Neural progenitor cell (in vitro differentiated cells): ENCODE measurements at regions not wholly inside any gene's neighbourhood (a gene's known extent, or its start where the extent isn't known, plus 50 kb on each side); places are given as distances from the start of the nearest gene placed in this dataset.
A peak's percentile ranks its signal among the peaks of the same experiment; 100 is the strongest.

Source experiments
- DNase-seq: peaks from one replicate; pipeline ENCODE4 v3.0.0-alpha.2; 2016; ENCODE audit warnings: low spot score
- H2AFZ ChIP-seq: fragments of 200-600 bp; sonication (generic); replicated peaks from 2 replicates; pipeline ENCODE4 v1.6.1; 2016; ENCODE audit warnings: antibody characterized with exemption
- H3F3A ChIP-seq: fragments of 200-600 bp; sonication (generic); 2 replicates; pipeline ENCODE4 v1.6.1; 2016; ENCODE audit warnings: antibody characterized with exemption, low read depth
- H3K27ac ChIP-seq: fragments of 200-600 bp; sonication (generic); 2 replicates; pipeline ENCODE4 v1.5.1; 2016; ENCODE audit warnings: mild to moderate bottlenecking
- H3K27me3 ChIP-seq: fragments of 200-600 bp; sonication (generic); 2 replicates; pipeline ENCODE4 v1.6.1; 2016; ENCODE audit warnings: mild to moderate bottlenecking, moderate library complexity
- H3K36me3 ChIP-seq: fragments of 200-600 bp; sonication (generic); 2 replicates; pipeline ENCODE4 v1.5.1; 2016
- H3K4me1 ChIP-seq: fragments of 200-600 bp; sonication (generic); 2 replicates; pipeline ENCODE4 v1.6.1; 2016; ENCODE audit warnings: mixed run types
- H3K4me2 ChIP-seq: fragments of 200-600 bp; sonication (generic); 2 replicates; pipeline ENCODE4 v1.6.1; 2016
- H3K4me3 ChIP-seq: fragments of 200-600 bp; sonication (generic); 2 replicates; pipeline ENCODE4 v1.5.1; 2016
- H3K79me2 ChIP-seq: fragments of 200-600 bp; sonication (generic); 2 replicates; pipeline ENCODE4 v1.6.1; 2016; ENCODE audit warnings: low read depth
- H3K9ac ChIP-seq: fragments of 200-600 bp; sonication (generic); 2 replicates; pipeline ENCODE4 v1.6.1; 2016
- H3K9me3 ChIP-seq: fragments of 200-600 bp; sonication (generic); 2 replicates; pipeline ENCODE4 v1.5.1; 2016; ENCODE audit warnings: low read depth
- H4K20me1 ChIP-seq: fragments of 200-600 bp; sonication (generic); 2 replicates; pipeline ENCODE4 v1.6.1; 2016; ENCODE audit warnings: low read depth
- H3K27ac Mint-ChIP-seq: 3 replicates; pipeline ENCODE4 v1.8.0; 2021; ENCODE audit warnings: mixed read lengths
- H3K27me3 Mint-ChIP-seq: 2 replicates; pipeline ENCODE4 v1.8.0; 2022; ENCODE audit warnings: low read depth, mild to moderate bottlenecking, inconsistent platforms, moderate library complexity, mixed read lengths; ENCODE audit not compliant: insufficient read depth
- H3K36me3 Mint-ChIP-seq: 3 replicates; pipeline ENCODE4 v1.8.0; 2021; ENCODE audit warnings: mixed read lengths
- H3K4me1 Mint-ChIP-seq: 3 replicates; pipeline ENCODE4 v1.8.0; 2021; ENCODE audit warnings: mixed read lengths
- H3K4me3 Mint-ChIP-seq: 3 replicates; pipeline ENCODE4 v1.8.0; 2021; ENCODE audit warnings: mild to moderate bottlenecking, moderate library complexity, mixed read lengths
- H3K9me3 Mint-ChIP-seq: 3 replicates; pipeline ENCODE4 v1.8.0; 2020; ENCODE audit warnings: mixed read lengths
- EZH2 ChIP-seq: fragments of 200-600 bp; sonication (generic); IDR thresholded peaks from 2 replicates; pipeline ENCODE4 v1.6.1; 2017; ENCODE audit warnings: antibody characterized with exemption, mild to moderate bottlenecking, moderate library complexity
- EZH2phosphoT487 ChIP-seq: fragments of 200-600 bp; sonication (generic); IDR thresholded peaks from 2 replicates; pipeline ENCODE4 v1.6.1; 2017; ENCODE audit warnings: antibody characterized with exemption
- TF ChIP-seq, protein P1 (sequence below): fragments of 200-600 bp; sonication (generic); IDR thresholded peaks from 2 replicates; pipeline ENCODE4 v1.5.1; 2017; ENCODE audit warnings: antibody characterized with exemption, mild to moderate bottlenecking

DNA sequence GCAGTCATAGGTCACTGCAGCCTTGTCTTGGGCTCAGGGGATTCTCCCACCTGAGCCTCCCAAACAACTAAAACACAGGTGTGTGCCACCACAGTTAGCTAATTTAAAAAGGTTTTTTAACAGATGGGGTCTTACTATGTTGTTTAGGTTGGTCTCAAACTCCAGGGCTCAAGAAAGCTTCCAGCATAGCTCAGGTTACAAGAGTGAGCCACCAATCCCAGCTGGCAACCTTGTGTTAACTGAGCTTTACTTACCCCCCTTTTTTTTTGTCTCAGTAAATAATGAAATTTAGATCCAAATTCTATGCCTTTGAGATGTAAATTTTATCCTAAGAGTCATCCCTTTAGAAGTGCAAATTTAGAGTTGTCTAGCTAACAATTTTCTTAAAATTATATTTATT lies 103.9 kb upstream of the OLFM3 start:
- Mint-ChIP-seq H3K27me3 (no peaks in the 10 kb centered on the region), H3K36me3 (no peaks in the 10 kb centered on the region), H3K4me1 (peaks cover 15% of the 10 kb centered on the region), H3K4me3 (no peak overlapping the region), H3K9me3 (no peaks in the 10 kb centered on the region), H3K27ac (no peak overlapping the region)
- DNase-seq, result no peak
- H3K79me2 ChIP-seq, result no peaks in the 10 kb centered on the region
- no peaks in the 10 kb centered on the region for H3F3A ChIP-seq
- peaks cover 33% of the 10 kb centered on the region for H3K4me1 ChIP-seq
- no peaks in the 10 kb centered on the region for H3K9me3 ChIP-seq
- H3K27ac ChIP-seq, result no peak overlapping the region
- H3K9ac ChIP-seq, result no peak overlapping the region
- H2AFZ ChIP-seq, result no peak overlapping the region
- no peak for TF ChIP-seq EZH2
- H3K4me3 ChIP-seq, result no peak overlapping the region
- no peaks in the 10 kb centered on the region for H3K36me3 ChIP-seq
- H3K27me3 ChIP-seq, result no peaks in the 10 kb centered on the region
- no peak overlapping the region for H3K4me2 ChIP-seq
- no peaks in the 10 kb centered on the region for H4K20me1 ChIP-seq

DNA sequence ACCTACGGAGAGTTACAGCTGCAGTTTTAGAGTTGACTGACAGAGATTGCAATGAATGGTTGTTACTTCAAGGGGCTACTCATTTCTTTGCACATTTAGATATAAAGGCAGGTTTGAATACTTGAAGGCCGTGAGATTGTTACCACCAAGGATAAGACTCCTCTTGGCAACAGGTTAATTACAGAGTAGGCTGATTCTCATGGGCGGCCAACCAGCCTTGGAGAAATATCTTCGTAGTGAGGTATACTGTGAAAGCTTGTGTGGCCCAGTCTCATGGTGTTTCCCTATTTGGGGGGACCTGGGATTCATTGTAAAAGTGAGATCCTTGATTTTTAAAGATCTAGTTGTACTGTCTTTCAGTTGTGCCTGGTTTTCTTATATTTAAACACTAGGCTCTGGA lies 103.2 kb upstream of the OLFM3 start:
- Histone ChIP-seq H3K4me1 (peaks cover 25% of the 10 kb centered on the region), H3K9ac (no peak overlapping the region), H3K27ac (no peak overlapping the region), H3K4me2 (no peak overlapping the region), H3K36me3 (no peaks in the 10 kb centered on the region), H3F3A (no peaks in the 10 kb centered on the region), H3K79me2 (no peaks in the 10 kb centered on the region), H3K9me3 (no peaks in the 10 kb centered on the region), H3K27me3 (no peaks in the 10 kb centered on the region), H2AFZ (no peak overlapping the region), H3K4me3 (no peak overlapping the region), H4K20me1 (no peaks in the 10 kb centered on the region)
- Mint-ChIP-seq H3K4me1 (peaks cover 8% of the 10 kb centered on the region), H3K27me3 (no peaks in the 10 kb centered on the region), H3K4me3 (no peak overlapping the region), H3K36me3 (no peaks in the 10 kb centered on the region), H3K27ac (no peak overlapping the region), H3K9me3 (no peaks in the 10 kb centered on the region)
- no peak for DNase-seq
- TF ChIP-seq EZH2 (no peak), EZH2phosphoT487 (no peak)
- TF ChIP-seq, protein P1, sequence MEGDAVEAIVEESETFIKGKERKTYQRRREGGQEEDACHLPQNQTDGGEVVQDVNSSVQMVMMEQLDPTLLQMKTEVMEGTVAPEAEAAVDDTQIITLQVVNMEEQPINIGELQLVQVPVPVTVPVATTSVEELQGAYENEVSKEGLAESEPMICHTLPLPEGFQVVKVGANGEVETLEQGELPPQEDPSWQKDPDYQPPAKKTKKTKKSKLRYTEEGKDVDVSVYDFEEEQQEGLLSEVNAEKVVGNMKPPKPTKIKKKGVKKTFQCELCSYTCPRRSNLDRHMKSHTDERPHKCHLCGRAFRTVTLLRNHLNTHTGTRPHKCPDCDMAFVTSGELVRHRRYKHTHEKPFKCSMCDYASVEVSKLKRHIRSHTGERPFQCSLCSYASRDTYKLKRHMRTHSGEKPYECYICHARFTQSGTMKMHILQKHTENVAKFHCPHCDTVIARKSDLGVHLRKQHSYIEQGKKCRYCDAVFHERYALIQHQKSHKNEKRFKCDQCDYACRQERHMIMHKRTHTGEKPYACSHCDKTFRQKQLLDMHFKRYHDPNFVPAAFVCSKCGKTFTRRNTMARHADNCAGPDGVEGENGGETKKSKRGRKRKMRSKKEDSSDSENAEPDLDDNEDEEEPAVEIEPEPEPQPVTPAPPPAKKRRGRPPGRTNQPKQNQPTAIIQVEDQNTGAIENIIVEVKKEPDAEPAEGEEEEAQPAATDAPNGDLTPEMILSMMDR, result no peak

DNA sequence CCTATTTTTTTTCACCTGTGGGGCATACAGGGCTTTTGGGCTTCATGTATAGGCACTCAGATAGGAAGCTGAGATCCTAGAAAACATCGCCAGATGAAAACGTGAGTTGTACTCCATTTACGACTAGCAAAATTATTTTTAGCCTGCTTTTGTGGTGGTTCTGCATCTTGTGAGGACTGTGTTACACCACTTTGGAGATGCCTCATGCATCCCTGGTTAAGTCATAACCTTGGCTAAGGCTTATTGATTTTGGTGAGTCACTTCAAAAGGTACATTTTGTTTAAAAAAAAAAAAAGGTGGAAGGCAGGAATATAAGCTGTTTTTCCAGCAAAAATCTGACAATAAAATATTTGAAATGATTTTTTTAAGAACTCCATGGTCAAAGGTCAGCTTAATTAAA lies 101.8 kb upstream of the OLFM3 start:
- Mint-ChIP-seq H3K27me3 (no peaks in the 10 kb centered on the region), H3K36me3 (no peaks in the 10 kb centered on the region), H3K27ac (no peak overlapping the region), H3K4me1 (peaks cover 8% of the 10 kb centered on the region), H3K4me3 (no peak overlapping the region), H3K9me3 (no peaks in the 10 kb centered on the region)
- Histone ChIP-seq H3K36me3 (no peaks in the 10 kb centered on the region), H3K79me2 (no peaks in the 10 kb centered on the region), H3K4me3 (no peak overlapping the region), H3K9me3 (no peaks in the 10 kb centered on the region), H3K9ac (no peak overlapping the region), H3K4me2 (no peak overlapping the region), H3K27me3 (no peaks in the 10 kb centered on the region), H3K4me1 (peaks cover 12% of the 10 kb centered on the region), H3F3A (no peaks in the 10 kb centered on the region), H4K20me1 (no peaks in the 10 kb centered on the region), H2AFZ (peak overlapping the region; percentile 8), H3K27ac (no peak overlapping the region)
- no peak for TF ChIP-seq EZH2phosphoT487
- TF ChIP-seq EZH2, result no peak
- TF ChIP-seq, protein P1, result no peak
- no peak for DNase-seq

DNA sequence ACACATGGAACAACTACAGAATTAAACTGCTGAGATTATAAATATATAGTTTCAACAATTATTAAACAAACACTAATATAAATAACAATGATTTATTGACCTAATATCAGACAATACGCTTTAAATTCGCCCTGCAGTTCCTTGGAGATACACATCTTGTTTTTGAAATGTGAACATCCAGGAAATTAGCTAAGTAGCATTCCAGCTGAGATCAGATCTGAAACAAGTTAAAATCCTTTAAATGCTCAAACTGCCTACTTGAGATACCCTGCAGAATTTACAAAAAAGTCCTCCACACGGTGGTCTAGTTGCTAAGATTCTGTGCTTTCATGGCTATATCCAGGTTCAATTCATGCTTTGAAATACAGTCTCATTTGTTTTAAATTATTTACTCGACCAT lies 101.4 kb upstream of the OLFM3 start:
- H3K4me1 ChIP-seq, result peaks cover 11% of the 10 kb centered on the region
- Mint-ChIP-seq H3K27ac (no peak overlapping the region), H3K9me3 (no peaks in the 10 kb centered on the region), H3K36me3 (no peaks in the 10 kb centered on the region), H3K4me3 (no peak overlapping the region), H3K4me1 (peaks cover 8% of the 10 kb centered on the region), H3K27me3 (no peaks in the 10 kb centered on the region)
- H4K20me1 ChIP-seq, result no peaks in the 10 kb centered on the region
- H3K9ac ChIP-seq, result no peak overlapping the region
- H3K27ac ChIP-seq, result no peak overlapping the region
- TF ChIP-seq EZH2 (no peak), EZH2phosphoT487 (no peak)
- TF ChIP-seq, protein P1, result no peak
- H3F3A ChIP-seq, result peaks cover 1% of the 10 kb centered on the region
- DNase-seq, result no peak
- peak overlapping the region; percentile 8 for H2AFZ ChIP-seq
- H3K4me3 ChIP-seq, result no peak overlapping the region
- no peaks in the 10 kb centered on the region for H3K79me2 ChIP-seq
- no peak overlapping the region for H3K4me2 ChIP-seq
- no peaks in the 10 kb centered on the region for H3K36me3 ChIP-seq
- no peaks in the 10 kb centered on the region for H3K27me3 ChIP-seq
- no peaks in the 10 kb centered on the region for H3K9me3 ChIP-seq
